Colonic mucosa (tissue), 4 donors: ENCODE measurements at regions not wholly inside any gene's neighbourhood (a gene's known extent, or its start where the extent isn't known, plus 50 kb on each side); places are given as distances from the start of the nearest gene placed in this dataset.

Experiments used
- DNase-seq: peaks from one replicate; pipeline ENCODE4 v3.0.0-alpha.2; 2020
- H3K27ac ChIP-seq: fragments of 200-600 bp; one replicate; pipeline ENCODE4 v1.8.0; 2021
- H3K27me3 ChIP-seq: fragments of 200-600 bp; one replicate; pipeline ENCODE4 v1.8.0; 2021
- H3K36me3 ChIP-seq: fragments of 200-600 bp; one replicate; pipeline ENCODE4 v1.8.0; 2021
- H3K4me1 ChIP-seq: fragments of 200-600 bp; one replicate; pipeline ENCODE4 v1.8.0; 2021; ENCODE audit warnings: mild to moderate bottlenecking
- H3K4me3 ChIP-seq: fragments of 200-600 bp; one replicate; pipeline ENCODE4 v1.8.0; 2021
- H3K9ac ChIP-seq, 2 donors: one replicate each; pipeline ENCODE4 v1.7.0; 2013; ENCODE audit warnings: control low read depth in 2 of 2, low read depth in 2 of 2, low read length in 2 of 2
- H3K9me3 ChIP-seq: fragments of 200-600 bp; one replicate; pipeline ENCODE4 v1.8.0; 2021
- intact Hi-C: fragments of 100-400 bp; cut with DNase I; formaldehyde crosslinking; loops from one replicate; pipeline ENCODE4 v1.14.1; 2022
- TF ChIP-seq, protein P1 (sequence below): fragments of 200-600 bp; IDR thresholded peaks from one replicate; pipeline ENCODE4 v1.8.0; 2022; ENCODE audit warnings: antibody characterized with exemption, mild to moderate bottlenecking
- donor health status: healthy.
- donor health status: DM: no; HTN: no; CAD: no.
- donor health status: DM: no; HTN: no; CAD: no.

GRCh38 chr2:75810611-75811330 lies 100.1 kb upstream of the GCFC2 start:
- H3K9ac ChIP-seq, result no peak overlapping the region
- intact Hi-C loops, result no loop called here

DNA sequence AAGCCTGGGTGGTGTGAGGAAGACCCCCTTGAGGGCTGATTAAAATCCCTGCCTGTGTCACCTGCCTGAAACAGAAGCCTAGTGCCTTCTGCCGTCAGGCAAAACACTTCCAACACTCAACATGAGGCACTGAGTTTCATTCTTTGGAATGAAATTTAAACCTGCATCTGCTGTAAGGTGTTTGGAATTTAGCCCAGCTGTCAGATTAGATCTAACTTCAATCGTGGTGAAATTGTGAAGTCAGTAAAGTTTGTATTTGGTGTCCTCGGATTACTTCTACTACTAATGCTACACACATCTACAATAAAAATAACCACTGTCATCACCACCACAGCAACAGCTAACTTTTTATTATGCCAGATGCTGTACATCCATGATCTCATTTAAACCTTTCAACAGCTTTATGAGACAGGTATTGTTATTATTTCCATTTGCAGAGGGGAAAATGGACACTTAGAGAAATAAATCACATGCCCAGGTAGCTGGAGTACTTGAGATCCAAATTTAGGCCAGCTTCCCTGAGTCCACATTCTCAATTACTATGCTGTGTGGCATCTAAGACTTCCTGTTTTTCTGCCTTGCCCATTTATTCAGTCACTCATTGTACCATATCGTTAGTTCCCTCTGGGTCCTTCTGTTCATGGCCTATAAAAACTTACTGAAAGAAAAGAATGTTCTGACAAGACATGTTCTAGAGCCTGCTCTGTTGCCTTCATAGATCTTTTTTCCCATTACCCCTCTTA lies 98.2 kb upstream of the GCFC2 start:
- no peak for DNase-seq
- intact Hi-C loops, result no loop called here

More at GRCh38 chr2:75810611-75811330, 100.1 kb upstream of the GCFC2 start:
- H3K4me3 ChIP-seq, result no peak overlapping the region
- H3K27ac ChIP-seq, result no peak overlapping the region
- H3K36me3 ChIP-seq, result no peaks in the 10 kb centered on the region
- no peaks in the 10 kb centered on the region for H3K27me3 ChIP-seq
- DNase-seq, result no peak
- TF ChIP-seq, protein P1, sequence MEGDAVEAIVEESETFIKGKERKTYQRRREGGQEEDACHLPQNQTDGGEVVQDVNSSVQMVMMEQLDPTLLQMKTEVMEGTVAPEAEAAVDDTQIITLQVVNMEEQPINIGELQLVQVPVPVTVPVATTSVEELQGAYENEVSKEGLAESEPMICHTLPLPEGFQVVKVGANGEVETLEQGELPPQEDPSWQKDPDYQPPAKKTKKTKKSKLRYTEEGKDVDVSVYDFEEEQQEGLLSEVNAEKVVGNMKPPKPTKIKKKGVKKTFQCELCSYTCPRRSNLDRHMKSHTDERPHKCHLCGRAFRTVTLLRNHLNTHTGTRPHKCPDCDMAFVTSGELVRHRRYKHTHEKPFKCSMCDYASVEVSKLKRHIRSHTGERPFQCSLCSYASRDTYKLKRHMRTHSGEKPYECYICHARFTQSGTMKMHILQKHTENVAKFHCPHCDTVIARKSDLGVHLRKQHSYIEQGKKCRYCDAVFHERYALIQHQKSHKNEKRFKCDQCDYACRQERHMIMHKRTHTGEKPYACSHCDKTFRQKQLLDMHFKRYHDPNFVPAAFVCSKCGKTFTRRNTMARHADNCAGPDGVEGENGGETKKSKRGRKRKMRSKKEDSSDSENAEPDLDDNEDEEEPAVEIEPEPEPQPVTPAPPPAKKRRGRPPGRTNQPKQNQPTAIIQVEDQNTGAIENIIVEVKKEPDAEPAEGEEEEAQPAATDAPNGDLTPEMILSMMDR, result no peak
- H3K9me3 ChIP-seq, result no peaks in the 10 kb centered on the region
- no peaks in the 10 kb centered on the region for H3K4me1 ChIP-seq

DNA sequence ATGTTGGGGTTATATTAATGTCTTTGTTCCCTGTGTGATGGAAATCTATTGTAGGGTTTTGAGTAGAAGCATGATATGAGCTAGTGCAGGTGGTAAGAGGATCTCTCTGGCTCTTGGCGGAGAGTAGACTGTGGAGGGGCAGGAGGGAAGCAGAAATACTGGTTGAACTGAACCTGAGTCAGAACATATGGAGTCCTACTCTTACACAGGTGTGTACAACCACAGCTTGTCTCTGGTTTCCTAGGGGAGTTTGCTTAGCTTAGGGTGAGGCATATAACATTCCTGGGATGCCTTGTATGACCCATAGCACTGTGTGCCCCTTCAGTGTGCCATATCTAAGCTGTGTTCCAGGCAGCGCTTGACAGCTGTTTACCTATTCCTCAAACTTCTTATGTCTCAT lies 97.3 kb upstream of the GCFC2 start:
- no peaks in the 10 kb centered on the region for H3K9me3 ChIP-seq
- intact Hi-C loops, result no loop called here
- no peaks in the 10 kb centered on the region for H3K27me3 ChIP-seq
- H3K27ac ChIP-seq, result no peak overlapping the region
- no peak for DNase-seq
- no peak overlapping the region for H3K9ac ChIP-seq
- TF ChIP-seq, protein P1, result no peak
- no peaks in the 10 kb centered on the region for H3K4me1 ChIP-seq
- no peaks in the 10 kb centered on the region for H3K36me3 ChIP-seq
- H3K4me3 ChIP-seq, result no peak overlapping the region

More for the DNA sequence above, 98.2 kb upstream of the GCFC2 start:
- H3K9me3 ChIP-seq, result no peaks in the 10 kb centered on the region
- TF ChIP-seq, protein P1, result no peak
- H3K36me3 ChIP-seq, result no peaks in the 10 kb centered on the region
- no peak overlapping the region for H3K27ac ChIP-seq
- no peak overlapping the region for H3K9ac ChIP-seq
- H3K4me3 ChIP-seq, result no peak overlapping the region
- H3K27me3 ChIP-seq, result no peaks in the 10 kb centered on the region
- H3K4me1 ChIP-seq, result no peaks in the 10 kb centered on the region

- DNase-seq, result no peak
- TF ChIP-seq, protein P1, result no peak
- Histone ChIP-seq H3K27me3 (no peaks in the 10 kb centered on the region), H3K36me3 (no peaks in the 10 kb centered on the region), H3K4me3 (no peak overlapping the region), H3K27ac (no peak overlapping the region), H3K9ac (no peak overlapping the region), H3K9me3 (no peaks in the 10 kb centered on the region), H3K4me1 (no peaks in the 10 kb centered on the region)
- intact Hi-C loops, result no loop called here
Measured at GRCh38 chr2:75801234-75801982, 90.7 kb upstream of the GCFC2 start.

DNA sequence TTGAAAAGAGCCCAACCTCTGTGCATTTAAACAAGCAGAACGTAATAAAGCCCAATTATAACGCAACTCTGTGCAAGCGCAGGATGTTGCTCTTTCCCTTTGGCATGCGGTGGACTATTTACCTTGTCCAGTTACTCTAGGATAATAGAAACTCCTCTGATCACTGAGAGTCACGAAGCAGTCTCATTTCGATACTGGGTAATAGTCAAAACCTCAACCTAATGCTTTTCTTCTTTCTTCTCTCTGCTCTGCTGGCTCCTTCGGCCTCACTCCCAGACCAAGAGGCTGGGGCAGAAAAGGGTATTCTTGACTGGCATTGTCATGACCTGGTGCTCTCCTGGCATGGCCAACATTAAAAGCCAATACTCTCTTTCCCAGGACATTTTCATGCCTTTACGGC lies 89.7 kb upstream of the GCFC2 start:
- Histone ChIP-seq H3K9ac (no peak overlapping the region), H3K4me3 (no peak overlapping the region), H3K36me3 (no peaks in the 10 kb centered on the region), H3K27me3 (no peaks in the 10 kb centered on the region), H3K4me1 (no peaks in the 10 kb centered on the region), H3K9me3 (no peaks in the 10 kb centered on the region), H3K27ac (no peak overlapping the region)
- intact Hi-C loops, result no loop called here
- no peak for DNase-seq
- TF ChIP-seq, protein P1, result no peak
